Sigmoid colon (tissue), 4 donors: ENCODE measurements at regions not wholly inside any gene's neighbourhood (a gene's known extent, or its start where the extent isn't known, plus 50 kb on each side); places are given as distances from the start of the nearest gene placed in this dataset.
"Not testable (repeated sequence)": the region's sequence is repeated elsewhere in the genome, so short reads cannot be mapped to it uniquely, and the experiment has no call there.

Experiments
- CTCF ChIP-seq, 4 experiments: fragments of 450-650 bp in 3 of 4; fragments of 200-600 bp in 1 of 4; IDR thresholded peaks; one replicate each; pipeline ENCODE4 v1.5.1; 2016 to 2019; ENCODE audit warnings: antibody characterized with exemption in 4 of 4, mild to moderate bottlenecking in 3 of 4, moderate library complexity in 2 of 4
- POLR2AphosphoS5 ChIP-seq, 4 donors: sonication (generic); formaldehyde crosslinking; IDR thresholded peaks; one replicate each; pipeline ENCODE4 v1.6.1; 2017; ENCODE audit warnings: antibody characterized with exemption in 4 of 4

- TF ChIP-seq CTCF, POLR2AphosphoS5 (IDR thresholded peaks at IDR 0.05): not testable (repeated sequence)
Observed at GRCh38 chr2:149754722-149755121, 167.1 kb upstream of the MMADHC start.
